K562 (cell line): ENCODE measurements at regions not wholly inside any gene's neighbourhood (a gene's known extent, or its start where the extent isn't known, plus 50 kb on each side); places are given as distances from the start of the nearest gene placed in this dataset.
"Not testable (repeated sequence)": the region's sequence is repeated elsewhere in the genome, so short reads cannot be mapped to it uniquely, and the experiment has no call there.

ENCODE experiments used
- ATAC-seq: fragments of 200-7000 bp; cut with Tn5 transposase; 3 replicates; pipeline ENCODE4 v1.9.1; 2020; ENCODE audit warnings: moderate library complexity
- BruUV-seq: library from RNA; stranded (reverse); fragments of 400-500 nt; replicated peaks from 2 replicates; lab custom pipeline; 2021; lab: Mats Ljungman, UMichigan
- CTCF ChIA-PET: fragments of 300-600 bp; formaldehyde crosslinking; extraction: SDS; loops from one replicate; lab custom pipeline; 2021; ENCODE audit warnings: low intra/inter-chr PET ratio; lab: Yijun Ruan, JAX
- POLR2A ChIA-PET: fragments of 300-600, 350-650 bp; sonication (Branson Sonifier 250); formaldehyde crosslinking; extraction: SDS; loops from one replicate; lab custom pipeline; 2021; ENCODE audit warnings: antibody characterized with exemption, inconsistent platforms; lab: Yijun Ruan, JAX
- DNase-seq, 4 experiments: peaks; one replicate each; pipeline versions ENCODE4 v3.0.0 to v3.0.0-alpha.2; 2011 to 2018; ENCODE audit warnings: low spot score in 3 of 4, mixed read lengths in 3 of 4; ENCODE audit errors: extremely low read depth in 1 of 4
- FAIRE-seq: peaks from 2 replicates; lab custom pipeline; 2011; peaks lifted over from hg19 to GRCh38; lab: Jason Lieb, UNC
- H2AFZ ChIP-seq: 2 replicates; pipeline ENCODE4 v1.6.0; 2011; ENCODE audit warnings: low read depth, low read length, control low read depth, inconsistent platforms
- H3K27ac ChIP-seq: fragments of 200-600 bp; 3 replicates; pipeline ENCODE4 v1.8.0; 2011; ENCODE audit warnings: low read depth, mild to moderate bottlenecking, control low read depth, inconsistent platforms, low read length, moderate library complexity, mixed read lengths; ENCODE audit errors: extremely low read depth
- H3K27me3 ChIP-seq, 2 experiments: fragments of 300-600 bp in 1 of 2; 2 replicates in 1 of 2; 3 replicates in 1 of 2; pipeline versions ENCODE4 v1.6.0 to v1.8.0; 2011; ENCODE audit warnings: inconsistent platforms in 2 of 2, low read length in 2 of 2, mild to moderate bottlenecking in 1 of 2, mixed read lengths in 1 of 2, moderate library complexity in 1 of 2; ENCODE audit not compliant: control insufficient read depth in 2 of 2, insufficient read depth in 2 of 2
- H3K36me3 ChIP-seq: fragments of 300-600 bp; 3 replicates; pipeline ENCODE4 v1.8.0; 2011; ENCODE audit warnings: mild to moderate bottlenecking, low read length, inconsistent platforms; ENCODE audit not compliant: control insufficient read depth, insufficient read depth
- H3K4me1 ChIP-seq, 2 experiments: fragments of 200-600 bp in 1 of 2; replicated peaks in 1 of 2; 2 replicates in 1 of 2; 3 replicates in 1 of 2; pipeline versions ENCODE4 v1.5.1 to v1.8.0; 2011; ENCODE audit warnings: inconsistent platforms in 2 of 2, low read length in 2 of 2, mild to moderate bottlenecking in 1 of 2, mixed read lengths in 1 of 2, moderate library complexity in 1 of 2; ENCODE audit not compliant: control insufficient read depth in 2 of 2, insufficient read depth in 2 of 2
- H3K4me2 ChIP-seq: 2 replicates; pipeline ENCODE4 v1.6.1; 2011; ENCODE audit warnings: low read length, control low read depth, inconsistent platforms, mixed read lengths; ENCODE audit not compliant: insufficient read depth
- H3K4me3 ChIP-seq: fragments of 200-600 bp; sonication (generic), shearing (Covaris generic); 2 replicates; pipeline ENCODE4 v1.5.1; 2016; ENCODE audit warnings: control low read depth, inconsistent platforms
- H3K79me2 ChIP-seq: fragments of 200-600 bp; 3 replicates; pipeline ENCODE4 v1.8.0; 2011; ENCODE audit warnings: low read length, inconsistent platforms; ENCODE audit not compliant: control insufficient read depth, insufficient read depth
- H3K9ac ChIP-seq, 2 experiments: 2 replicates each; pipeline versions ENCODE4 v1.6.0 to v1.6.1; 2011; ENCODE audit warnings: low read depth in 2 of 2, low read length in 2 of 2, control low read depth in 1 of 2, inconsistent platforms in 1 of 2, mild to moderate bottlenecking in 1 of 2, mixed read lengths in 1 of 2; ENCODE audit not compliant: insufficient read depth in 1 of 2
- H3K9me1 ChIP-seq: one replicate; pipeline ENCODE4 v1.6.0; 2011; ENCODE audit warnings: inconsistent platforms, mild to moderate bottlenecking, low read length, moderate library complexity; ENCODE audit not compliant: control insufficient read depth, insufficient read depth
- H3K9me3 ChIP-seq: replicated peaks from 2 replicates; pipeline ENCODE4 v1.5.1; 2011; ENCODE audit warnings: low read depth, low read length, inconsistent platforms; ENCODE audit not compliant: control insufficient read depth, insufficient read depth
- H4K20me1 ChIP-seq: replicated peaks from 2 replicates; pipeline ENCODE4 v1.6.1; 2011; ENCODE audit warnings: low read length, inconsistent platforms, mixed read lengths; ENCODE audit not compliant: control insufficient read depth, insufficient read depth
- HDAC2 ChIP-seq: fragments of 450-650 bp; IDR thresholded peaks from 2 replicates; pipeline ENCODE4 v1.6.1; 2016; ENCODE audit warnings: mild to moderate bottlenecking
- MLLT1 ChIP-seq, 2 experiments: fragments of 450-650 bp; IDR thresholded peaks; 2 replicates each; pipeline ENCODE4 v1.6.1; 2016
- RAD21 ChIP-seq, 2 experiments: fragments of 250-450 bp in 1 of 2; fragments of 450-650 bp in 1 of 2; sonication (Bioruptor Pico) in 1 of 2; formaldehyde crosslinking in 1 of 2; IDR thresholded peaks in 1 of 2; conservative IDR thresholded peaks in 1 of 2; 2 replicates each; pipeline versions ENCODE4 v1.4.0 to v1.8.0; 2020 to 2022; ENCODE audit warnings: mild to moderate bottlenecking in 2 of 2, moderate library complexity in 1 of 2
- RBM22 ChIP-seq: fragments of 200-400 bp; formaldehyde crosslinking; IDR thresholded peaks from 2 replicates; pipeline ENCODE4 v1.6.1; 2018; ENCODE audit warnings: low read length, low read depth; ENCODE audit not compliant: poor library complexity, severe bottlenecking
- TEAD4 ChIP-seq, 2 experiments: sonication (generic) in 1 of 2; formaldehyde crosslinking in 1 of 2; IDR thresholded peaks; 2 replicates each; pipeline versions ENCODE4 v1.6.1 to v1.8.0; 2012 to 2022; ENCODE audit warnings: borderline replicate concordance in 1 of 2, inconsistent platforms in 1 of 2, low read length in 1 of 2, mild to moderate bottlenecking in 1 of 2, missing genetic modification reagents in 1 of 2
- ZBTB5 ChIP-seq: fragments of 450-650 bp; IDR thresholded peaks from 2 replicates; pipeline ENCODE4 v1.6.1; 2017; ENCODE audit warnings: antibody characterized with exemption
- ZFP1 ChIP-seq: fragments of 450-650 bp; formaldehyde crosslinking; IDR thresholded peaks from 2 replicates; pipeline ENCODE4 v1.4.0; 2020; ENCODE audit warnings: mild to moderate bottlenecking, mixed read lengths
- WGBS: fragments of 100-300 bp; shearing (Covaris generic); methylation state at CpG from one replicate; pipeline ENCODE4 v1.1.6; 2016; ENCODE audit warnings: low coverage, mixed read lengths; ENCODE audit not compliant: insufficient coverage; ENCODE audit errors: missing lambda C conversion rate; 5-methylcytosine and 5-hydroxymethylcytosine counted together
- in situ Hi-C: fragments of 300-500 bp; cut with MboI; formaldehyde crosslinking; loops from 4 replicates; pipeline ENCODE4 v1.15.0; 2018; ENCODE audit warnings: inconsistent platforms, mixed read lengths
- intact Hi-C: fragments of 100-400 bp; cut with micrococcal nuclease; formaldehyde crosslinking; loops from 2 replicates; pipeline ENCODE4 v1.14.2; 2022

GRCh38 chr12:88714263-88714882 lies 134.1 kb upstream of the KITLG start:
- H2AFZ ChIP-seq, H3K9me1 ChIP-seq, ATAC-seq, H3K4me3 ChIP-seq, H3K27ac ChIP-seq, DNase-seq, intact Hi-C loops, FAIRE-seq, H3K36me3 ChIP-seq, H3K9me3 ChIP-seq, H3K4me2 ChIP-seq, H4K20me1 ChIP-seq, H3K79me2 ChIP-seq, BruUV-seq, in situ Hi-C loops, H3K9ac ChIP-seq, H3K27me3 ChIP-seq, POLR2A ChIA-PET, H3K4me1 ChIP-seq, CTCF ChIA-PET: not testable (repeated sequence)
- WGBS = 1% methylated on average over 19 of the region's 25 CpGs
- TF ChIP-seq RAD21 (CRISPR knock-in tag; conservative IDR thresholded peaks at IDR 0.05 in 1 of 2, IDR thresholded peaks at IDR 0.05 in 1 of 2) = peak in 1 of 2 experiments; percentile 35; a peak in 2 of 4 replicates

- no peak overlapping the region for H3K4me3 ChIP-seq
- no TSS peak for BruUV-seq
- H3K9ac ChIP-seq = no peak overlapping the region
- intact Hi-C loops (no loop called here), in situ Hi-C loops (no loop called here)
- H3K79me2 ChIP-seq = no peaks in the 10 kb centered on the region
- WGBS = 0% methylated on average over 2 of the region's 2 CpGs
- no peak overlapping the region for H2AFZ ChIP-seq
- H3K36me3 ChIP-seq = no peaks in the 10 kb centered on the region
- H3K9me1 ChIP-seq = no peaks in the 10 kb centered on the region
- no peaks in the 10 kb centered on the region for H3K4me1 ChIP-seq
- ChIA-PET CTCF (no interaction called here), POLR2A (no interaction called here)
- no peak overlapping the region for H3K27ac ChIP-seq
- no peaks in the 10 kb centered on the region for H3K27me3 ChIP-seq
- no peak overlapping the region for H3K4me2 ChIP-seq
- no peaks in the 10 kb centered on the region; the same call in 1 of the 2 replicates for H3K9me3 ChIP-seq
- H4K20me1 ChIP-seq = no peaks in the 10 kb centered on the region
- FAIRE-seq (no peak), DNase-seq (no peak), ATAC-seq (no peak)
- TF ChIP-seq MLLT1 (IDR thresholded peaks at IDR 0.05) = no peak
- TF ChIP-seq ZFP1 (CRISPR knock-in tag) = no peak
- TF ChIP-seq ZBTB5 = no peak
- TF ChIP-seq RBM22 = no peak
- no peak for TF ChIP-seq HDAC2
- TF ChIP-seq TEAD4 (IDR thresholded peaks at IDR 0.05; ENCODE audit: low read length) = no peak
- TF ChIP-seq TEAD4 (CRISPR knock-in tag; IDR thresholded peaks at IDR 0.05; ENCODE audit: borderline replicate concordance) = no peak
Measured at GRCh38 chr12:88707800-88708199, 127.5 kb upstream of the KITLG start.
